ENCODE measurements at regions not wholly inside any gene's neighbourhood (a gene's known extent, or its start where the extent isn't known, plus 50 kb on each side); places are given as distances from the start of the nearest gene placed in this dataset.

- DNase-seq (no peak), ATAC-seq (no peak)
- H3K4me3 ChIP-seq: no peak overlapping the region
- H3K27me3 ChIP-seq: no peaks in the 10 kb centered on the region
- H3K36me3 ChIP-seq: no peaks in the 10 kb centered on the region
- H3K27ac ChIP-seq: no peak overlapping the region
- no peak for TF ChIP-seq CTCF (IDR thresholded peaks at IDR 0.05)
- no peaks in the 10 kb centered on the region for H3K9me3 ChIP-seq
- intact Hi-C loops (cut with DNase I): no loop called here
- H3K4me1 ChIP-seq: no peaks in the 10 kb centered on the region
Measured at GRCh38 chr13:59176775-59177174, 987.0 kb downstream of the DIAPH3 start.

DNA sequence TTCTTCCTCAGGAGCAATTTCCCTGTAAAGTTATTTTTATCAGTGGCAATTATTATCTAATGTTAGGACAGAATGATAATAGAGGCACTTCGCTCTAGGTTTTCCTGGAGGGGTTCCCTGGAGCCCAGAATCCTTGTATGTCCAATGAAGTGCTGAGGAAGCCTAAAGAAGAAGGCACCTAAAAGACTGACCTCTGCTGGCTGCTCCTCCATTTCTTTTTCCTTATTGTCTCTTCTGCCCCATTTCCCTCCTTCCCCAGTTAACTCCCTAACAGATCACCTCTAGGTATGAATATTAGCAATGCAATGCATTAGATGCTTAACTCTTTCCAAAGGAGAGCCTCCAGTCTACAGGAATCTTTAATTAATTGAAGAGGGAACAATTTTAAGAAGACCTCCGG, 985.4 kb downstream of the DIAPH3 start:
- intact Hi-C loops (cut with DNase I): no loop called here
- H3K27me3 ChIP-seq: no peaks in the 10 kb centered on the region
- no peaks in the 10 kb centered on the region for H3K9me3 ChIP-seq
- no peak for TF ChIP-seq CTCF (IDR thresholded peaks at IDR 0.05)
- ATAC-seq: no peak
- DNase-seq: no peak
- H3K4me3 ChIP-seq: no peak overlapping the region
- no peak overlapping the region for H3K27ac ChIP-seq
- no peaks in the 10 kb centered on the region for H3K4me1 ChIP-seq
- H3K36me3 ChIP-seq: no peaks in the 10 kb centered on the region

GRCh38 chr13:59182241-59182640, 981.5 kb downstream of the DIAPH3 start:
- intact Hi-C loops (cut with DNase I): no loop called here
- Histone ChIP-seq H3K27me3 (no peaks in the 10 kb centered on the region), H3K4me1 (no peaks in the 10 kb centered on the region), H3K27ac (no peak overlapping the region), H3K4me3 (no peak overlapping the region), H3K9me3 (no peaks in the 10 kb centered on the region), H3K36me3 (no peaks in the 10 kb centered on the region)
- no peak for TF ChIP-seq CTCF (IDR thresholded peaks at IDR 0.05)
- ATAC-seq (no peak), DNase-seq (no peak)

- H3K27ac ChIP-seq: no peak overlapping the region
- no peaks in the 10 kb centered on the region for H3K4me1 ChIP-seq
- H3K27me3 ChIP-seq: no peaks in the 10 kb centered on the region
- H3K4me3 ChIP-seq: no peak overlapping the region
- no peak for TF ChIP-seq CTCF (IDR thresholded peaks at IDR 0.05)
- H3K9me3 ChIP-seq: no peaks in the 10 kb centered on the region
- intact Hi-C loops (cut with DNase I): no loop called here
- H3K36me3 ChIP-seq: no peaks in the 10 kb centered on the region
- ATAC-seq (no peak), DNase-seq (no peak)
Measured at GRCh38 chr13:59197397-59197796, 966.3 kb downstream of the DIAPH3 start.

GRCh38 chr13:59201841-59202240, 961.9 kb downstream of the DIAPH3 start:
- H3K36me3 ChIP-seq: no peaks in the 10 kb centered on the region
- H3K27ac ChIP-seq: no peak overlapping the region
- no peak for ATAC-seq
- intact Hi-C loops (cut with DNase I): no loop called here
- no peaks in the 10 kb centered on the region for H3K9me3 ChIP-seq
- no peak for DNase-seq
- H3K4me1 ChIP-seq: no peaks in the 10 kb centered on the region
- TF ChIP-seq CTCF (IDR thresholded peaks at IDR 0.05): no peak
- H3K4me3 ChIP-seq: no peak overlapping the region
- H3K27me3 ChIP-seq: no peaks in the 10 kb centered on the region

- H3K4me3 ChIP-seq: no peak overlapping the region
- no peaks in the 10 kb centered on the region for H3K36me3 ChIP-seq
- ATAC-seq (no peak), DNase-seq (no peak)
- intact Hi-C loops (cut with DNase I): no loop called here
- TF ChIP-seq CTCF (IDR thresholded peaks at IDR 0.05): no peak
- no peaks in the 10 kb centered on the region for H3K4me1 ChIP-seq
- H3K9me3 ChIP-seq: no peaks in the 10 kb centered on the region
- no peak overlapping the region for H3K27ac ChIP-seq
- H3K27me3 ChIP-seq: no peaks in the 10 kb centered on the region
Measured at GRCh38 chr13:59203855-59204254, 959.9 kb downstream of the DIAPH3 start.

Data from upper lobe of right lung (tissue), 1 donor.